GM18526 (cell line): ENCODE measurements at regions not wholly inside any gene's neighbourhood (a gene's known extent, or its start where the extent isn't known, plus 50 kb on each side); places are given as distances from the start of the nearest gene placed in this dataset.

Source experiments
- POLR2A ChIP-seq: IDR thresholded peaks from 3 replicates; pipeline ENCODE4 v1.6.1; 2011; ENCODE audit not compliant: insufficient read length; ENCODE audit errors: extremely low read depth

DNA sequence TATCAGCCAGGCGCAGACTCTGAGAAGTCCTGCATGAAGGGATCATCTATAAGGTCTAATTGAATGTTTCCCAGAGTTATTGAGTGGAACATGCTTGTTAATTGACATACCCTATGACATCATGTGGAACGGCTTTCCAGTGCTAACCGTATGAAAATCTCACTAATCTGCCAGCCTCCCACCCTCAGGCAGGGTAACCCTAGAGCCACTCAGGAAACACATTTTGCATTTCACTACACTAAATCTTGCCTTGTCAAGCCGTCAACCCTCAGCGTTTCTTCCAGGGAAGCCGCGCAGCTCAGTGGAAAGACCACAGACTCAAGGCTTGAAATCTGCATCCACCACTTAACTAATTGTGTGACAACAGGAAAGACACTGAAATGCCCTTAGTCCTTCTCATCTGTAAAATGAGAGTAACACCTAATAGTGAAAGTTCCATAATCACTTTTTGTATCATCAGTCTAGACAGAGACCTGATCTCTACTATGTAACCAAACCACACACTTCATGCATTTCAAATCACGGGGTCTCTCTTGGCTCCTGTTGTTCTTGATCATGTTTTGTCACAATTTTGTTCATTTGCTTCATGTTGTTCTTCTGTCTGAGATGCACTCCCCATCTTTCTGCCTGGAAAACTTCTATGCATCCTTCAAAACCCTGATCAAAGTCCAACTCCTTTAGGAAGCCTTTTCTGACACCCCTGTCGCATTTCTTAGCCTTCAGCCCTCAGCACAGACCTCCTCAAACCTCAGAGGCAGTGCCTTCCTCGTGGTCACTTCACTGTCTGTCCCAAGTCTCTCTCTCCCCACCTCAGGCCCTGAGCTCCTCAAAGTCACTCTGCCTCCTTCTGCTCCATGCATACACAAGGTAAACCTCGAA, 246.5 kb downstream of the TOMM20 start:
- TF ChIP-seq POLR2A, result no peak

DNA sequence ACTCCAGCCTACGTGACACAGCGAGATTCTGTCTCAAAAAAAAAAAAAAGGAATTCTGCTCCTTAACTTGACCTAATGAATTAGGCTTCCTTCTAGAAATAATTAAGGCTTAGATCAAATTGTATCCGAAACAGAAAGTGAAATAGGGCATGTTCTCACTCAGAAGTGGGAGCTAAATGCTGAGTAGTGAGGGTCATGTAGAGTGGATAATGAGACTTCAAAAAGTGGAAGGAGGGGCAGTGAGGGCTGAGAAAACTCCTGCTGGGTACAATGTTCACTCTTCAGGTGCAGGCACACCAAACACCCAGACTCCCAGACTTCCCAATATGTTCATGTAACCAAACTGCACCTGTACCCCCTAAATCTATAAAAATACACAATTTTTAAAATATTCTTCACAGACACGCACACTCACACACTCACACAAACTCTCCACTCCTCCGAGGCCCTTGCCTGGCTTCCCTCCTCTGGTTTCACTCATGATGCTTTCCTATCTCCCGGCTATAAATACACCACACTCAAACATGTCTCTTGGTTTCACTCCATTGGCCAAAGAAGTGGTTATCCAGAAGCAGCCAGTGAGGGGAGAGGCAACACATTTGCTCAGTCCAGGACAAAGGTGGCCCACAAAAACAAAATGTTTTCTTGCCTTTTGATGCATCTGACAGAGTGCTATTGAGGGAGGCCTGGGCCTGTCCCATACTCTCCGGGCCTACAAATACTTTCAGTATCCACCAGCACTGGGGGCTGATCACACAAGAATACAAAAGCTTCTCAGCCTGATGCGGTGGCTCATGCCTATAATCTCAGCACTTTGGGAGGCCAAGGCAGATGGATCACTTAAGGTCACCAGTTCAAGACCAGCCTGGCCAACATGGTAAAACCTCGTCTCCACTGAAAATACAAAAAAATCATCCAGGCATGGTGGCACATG, 249.2 kb downstream of the TOMM20 start:
- no peak for TF ChIP-seq POLR2A

DNA sequence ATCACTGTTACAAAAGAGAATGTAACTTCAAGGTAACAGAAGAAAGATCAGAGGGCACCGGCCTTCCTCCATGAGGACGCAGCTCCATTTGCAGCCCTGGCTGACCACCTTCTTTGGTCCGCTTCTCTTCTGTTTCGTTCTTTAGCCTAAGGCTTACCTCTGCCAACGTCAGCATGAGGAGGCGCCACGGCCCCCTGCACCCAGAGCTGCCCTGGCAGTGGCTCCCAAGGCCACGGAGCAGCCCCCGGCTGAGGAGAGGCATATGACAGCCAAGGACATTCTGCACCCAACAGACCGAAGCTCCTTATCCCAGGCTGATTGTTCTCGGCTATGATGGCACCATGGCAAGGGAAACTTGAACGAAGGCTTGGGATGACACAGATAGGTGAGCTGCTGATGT, 250.3 kb downstream of the TOMM20 start:
- TF ChIP-seq POLR2A, result no peak

DNA sequence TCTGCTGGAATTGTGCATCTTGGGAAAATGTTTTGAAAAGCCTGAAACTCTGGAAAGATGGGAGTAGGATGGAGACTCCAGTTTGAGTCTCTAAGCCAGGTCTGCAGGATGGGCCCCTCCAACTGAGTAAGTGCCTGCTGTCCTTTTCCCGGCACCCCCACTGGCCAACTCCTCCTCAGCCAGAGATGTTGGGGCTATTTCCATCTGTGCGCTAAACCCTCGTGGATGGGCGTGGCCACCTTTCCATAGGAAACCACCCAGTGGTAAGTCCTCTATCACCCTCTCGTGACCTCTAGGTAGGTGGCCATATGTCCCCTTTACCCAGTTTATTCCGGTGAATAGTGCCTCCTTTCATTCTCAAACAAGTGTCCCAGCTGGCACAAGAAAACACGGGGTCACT, 250.9 kb downstream of the TOMM20 start:
- TF ChIP-seq POLR2A, result no peak

DNA sequence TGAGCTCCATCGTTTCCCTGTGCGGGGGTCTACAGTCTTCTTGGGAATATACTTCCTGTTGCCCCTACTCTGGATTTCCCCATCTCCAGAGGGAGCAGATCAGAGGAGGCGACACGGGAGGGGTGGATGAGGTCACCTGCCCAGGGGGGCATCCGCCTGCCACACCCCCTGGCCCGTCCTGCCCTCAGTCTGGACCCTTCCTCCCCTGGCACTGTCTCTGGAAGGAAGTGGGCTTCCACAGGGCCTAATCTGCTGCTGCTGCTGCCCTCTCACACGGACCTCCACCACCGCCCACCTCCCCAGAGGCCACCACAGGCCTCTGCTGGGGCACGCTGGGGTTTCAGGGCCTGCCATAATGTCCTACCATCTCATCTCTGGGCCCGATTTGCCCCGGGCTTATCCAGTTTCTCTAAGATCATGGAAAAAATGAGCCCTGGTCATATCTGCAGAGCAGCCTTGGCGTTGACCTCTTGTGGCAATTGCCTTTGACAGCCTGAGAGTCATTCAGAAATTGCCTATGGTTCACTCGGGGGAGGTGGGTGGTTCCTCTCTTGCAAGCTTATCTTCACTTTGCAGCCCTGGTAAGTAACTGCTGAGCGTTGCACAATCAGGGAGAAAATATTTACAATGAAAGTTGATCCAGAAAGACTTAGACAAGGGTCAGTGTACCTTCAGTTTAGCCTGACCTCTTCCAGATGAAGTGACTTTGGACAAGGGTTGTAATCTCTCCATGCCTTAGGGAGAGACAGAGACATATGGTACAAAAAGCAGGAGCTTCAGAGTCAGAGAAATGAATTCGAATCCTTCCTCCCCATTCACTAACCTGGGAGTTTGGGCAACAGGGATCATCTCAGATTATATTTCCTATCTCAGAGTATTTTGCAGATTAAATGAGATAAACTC, 252.4 kb downstream of the TOMM20 start:
- no peak for TF ChIP-seq POLR2A

DNA sequence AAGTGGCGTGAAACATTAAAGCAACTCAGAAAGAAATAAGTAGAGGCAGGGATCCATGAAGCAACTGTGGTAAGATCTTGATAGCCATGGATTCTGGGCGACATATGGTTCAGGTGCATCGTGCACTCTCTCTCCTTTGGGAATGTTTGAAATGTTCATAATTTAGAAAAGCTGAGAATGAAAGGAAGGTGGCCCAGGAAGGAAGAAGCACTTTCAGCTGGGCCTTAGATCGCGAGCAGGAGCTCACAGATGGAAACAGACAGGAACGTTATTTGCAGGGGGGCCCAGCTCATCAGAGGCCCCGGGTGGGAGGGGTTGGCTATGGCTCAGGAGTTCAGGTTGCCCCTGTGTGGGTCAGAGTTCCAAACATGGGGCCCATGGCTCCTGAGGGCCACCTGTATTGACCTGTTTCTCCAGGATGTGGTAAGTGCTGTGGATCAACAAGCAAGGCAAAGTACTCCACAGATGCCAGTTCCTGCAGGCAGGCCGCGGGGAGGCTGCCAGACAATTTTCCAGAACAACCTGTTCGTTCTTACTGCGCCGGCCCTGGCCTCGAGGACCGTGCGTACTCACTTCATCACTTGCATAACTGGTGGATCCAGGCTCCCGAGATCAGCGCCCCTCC, 253.2 kb downstream of the TOMM20 start:
- no peak for TF ChIP-seq POLR2A

DNA sequence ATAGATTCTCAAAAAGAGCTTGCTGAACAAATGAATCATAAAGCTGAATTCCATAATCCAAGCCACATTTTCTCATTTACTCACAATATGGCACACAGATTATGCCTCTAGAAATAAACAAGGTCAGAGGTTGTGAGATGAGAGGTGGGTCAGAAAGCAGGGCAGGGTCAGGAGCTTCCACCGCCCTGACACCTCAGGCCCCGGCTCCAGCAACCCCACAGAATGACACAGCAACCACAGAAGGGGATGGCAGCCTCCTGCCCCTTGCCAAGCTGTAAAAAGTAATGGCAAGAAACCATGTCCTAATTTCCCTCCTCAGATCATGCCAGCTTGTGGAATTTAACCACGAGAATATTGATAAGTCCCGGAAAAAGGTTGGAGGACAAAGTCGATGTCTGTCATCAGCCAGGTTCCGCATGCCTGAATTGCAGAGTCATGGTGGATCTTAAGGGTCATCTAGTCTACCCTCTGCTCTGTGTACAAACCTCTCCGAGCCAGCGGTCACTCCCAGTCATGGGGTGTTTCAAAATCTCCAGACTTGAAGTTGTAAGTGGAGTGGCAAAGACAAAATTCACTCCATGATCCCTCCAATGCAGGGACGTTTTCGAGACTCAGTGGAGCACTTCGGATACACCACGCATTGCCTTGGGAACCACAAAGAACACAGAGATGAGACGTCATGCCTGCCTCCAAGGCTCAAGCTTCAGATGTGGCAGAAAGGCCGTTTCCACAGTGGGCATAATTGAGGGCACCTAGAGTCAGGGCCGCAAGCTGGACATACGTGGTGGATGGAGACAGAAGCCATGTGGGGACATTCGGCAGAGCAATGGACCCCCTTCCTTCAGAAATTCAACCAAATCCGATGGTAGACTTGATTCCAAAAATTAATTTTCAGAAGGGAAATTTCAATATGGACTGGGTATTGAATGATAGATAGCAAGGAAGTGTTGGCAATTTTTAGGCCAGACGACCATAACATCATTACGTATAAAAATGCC, 254.0 kb downstream of the TOMM20 start:
- TF ChIP-seq POLR2A, result no peak

DNA sequence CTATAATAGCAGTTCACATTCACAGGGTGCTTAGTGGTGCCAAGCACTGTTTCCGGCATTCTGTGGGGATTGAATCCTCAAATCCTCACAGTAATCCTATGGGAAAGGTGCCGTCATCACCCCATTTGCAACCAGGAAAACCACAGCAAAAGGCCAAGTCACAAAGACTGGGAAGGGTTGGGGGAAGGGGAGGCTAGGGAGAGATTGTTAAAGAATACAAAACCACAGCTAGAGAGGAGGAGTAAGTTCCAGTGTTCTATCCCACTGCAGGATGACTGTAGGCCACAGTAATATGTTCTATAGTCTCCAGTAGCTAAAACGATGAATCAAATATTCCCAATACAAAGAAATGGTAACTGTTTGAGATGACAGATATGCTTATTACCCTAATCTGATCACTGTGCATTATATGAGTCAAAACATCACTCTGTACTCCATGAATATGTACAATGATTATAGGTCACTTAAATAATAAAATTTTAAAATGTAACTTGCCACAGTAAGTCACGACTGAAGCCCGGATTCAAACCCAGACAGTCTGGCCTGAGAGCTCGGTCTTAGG, 256.8 kb downstream of the TOMM20 start:
- TF ChIP-seq POLR2A, result no peak

DNA sequence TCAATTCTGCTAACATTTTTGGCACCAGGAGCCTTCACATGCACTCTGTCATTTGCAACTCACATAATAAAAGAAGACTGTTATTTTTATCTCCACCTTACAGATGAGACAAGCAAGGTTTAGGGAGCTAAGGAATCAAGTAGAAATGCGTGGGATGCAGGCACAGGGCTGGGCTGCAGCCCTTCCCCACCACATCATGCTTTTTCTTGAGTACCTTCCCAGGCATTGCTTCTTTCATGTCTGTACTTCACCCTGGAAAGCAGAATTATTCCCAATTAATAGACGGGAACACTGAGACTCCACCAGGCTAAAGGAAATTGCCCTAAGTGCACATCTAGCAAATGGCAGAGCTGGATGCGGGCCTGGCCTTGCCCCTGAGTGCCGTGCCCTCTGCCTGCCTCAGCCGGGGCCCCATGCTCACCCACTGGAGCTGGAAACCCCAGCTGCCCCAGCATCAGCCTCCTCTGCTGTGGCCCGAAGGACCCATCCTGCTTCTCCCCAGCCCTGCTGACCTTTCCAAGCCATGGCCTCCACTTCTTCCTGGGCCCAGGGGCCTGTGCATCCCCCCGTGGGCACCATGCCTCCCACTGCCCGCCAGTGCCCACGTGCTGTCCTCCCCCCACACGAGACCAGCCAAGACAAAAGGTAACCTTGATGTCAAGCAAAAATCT, 257.5 kb downstream of the TOMM20 start:
- no peak for TF ChIP-seq POLR2A

DNA sequence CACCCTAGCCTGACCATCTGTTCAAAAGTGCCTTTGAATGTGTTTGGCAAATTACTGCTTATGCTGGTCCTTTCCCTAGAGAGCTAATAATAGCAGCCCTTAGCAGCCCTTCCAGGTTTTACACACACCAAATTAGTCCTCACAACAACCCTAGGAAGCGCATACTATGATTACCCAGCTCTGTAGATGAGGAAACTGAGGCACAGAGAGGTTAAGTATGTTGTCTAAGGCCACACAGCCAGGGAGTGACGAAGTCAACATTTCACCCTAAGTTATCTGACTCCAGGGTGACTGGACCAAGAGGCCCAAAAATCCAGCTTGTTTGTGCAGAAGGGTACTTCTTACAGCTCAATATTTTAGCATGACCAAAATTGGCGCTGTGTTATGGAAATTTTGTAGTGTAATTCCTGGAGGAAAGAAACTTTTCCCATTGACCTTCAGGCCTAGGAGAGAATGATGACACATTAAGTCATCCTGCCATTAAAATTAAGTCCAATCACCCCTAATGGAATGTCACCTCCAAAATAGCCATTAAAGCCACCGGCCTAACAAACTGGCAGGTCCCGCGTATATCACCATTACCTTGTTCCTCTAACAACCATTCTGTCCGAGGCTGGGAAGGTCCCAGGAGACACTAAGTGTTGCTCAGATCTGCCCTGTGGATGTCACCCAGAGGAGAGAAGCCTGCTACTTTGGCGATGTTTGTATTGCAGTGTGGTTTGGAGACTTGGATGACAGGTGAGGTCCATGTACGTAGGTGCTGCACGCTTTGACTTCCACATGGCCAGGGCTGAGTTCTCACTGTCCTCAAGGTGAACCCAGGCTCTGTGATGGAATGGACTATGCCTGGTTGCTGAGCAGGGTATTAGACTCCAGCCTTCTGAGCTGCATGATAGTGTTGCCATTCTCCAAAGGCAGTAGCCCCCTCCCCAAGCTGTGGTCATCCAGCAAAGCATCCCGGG, 258.3 kb downstream of the TOMM20 start:
- TF ChIP-seq POLR2A, result no peak
